GM18909 (cell line): ENCODE measurements at regions not wholly inside any gene's neighbourhood (a gene's known extent, or its start where the extent isn't known, plus 50 kb on each side); places are given as distances from the start of the nearest gene placed in this dataset.

Experiments
- ATAC-seq: cut with Tn5 transposase; IDR thresholded peaks from one replicate; pipeline ENCODE4 v1.9.1; 2021; ENCODE audit warnings: mild to moderate bottlenecking; ENCODE audit not compliant: unreplicated experiment, poor library complexity

- ATAC-seq: no peak
Observed at GRCh38 chr1:55717111-55717510, 501.9 kb upstream of the USP24 start.

GRCh38 chr1:55716610-55717009, 501.4 kb upstream of the USP24 start:
- ATAC-seq: no peak

- no peak for ATAC-seq
Observed at GRCh38 chr1:55716151-55716550, 501.0 kb upstream of the USP24 start.

- ATAC-seq: no peak
Observed at GRCh38 chr1:55714230-55714629, 499.1 kb upstream of the USP24 start.

- no peak for ATAC-seq
Observed at GRCh38 chr1:55713516-55713915, 498.4 kb upstream of the USP24 start.

- ATAC-seq: no peak
Observed at GRCh38 chr1:55712148-55712547, 497.0 kb upstream of the USP24 start.

GRCh38 chr1:55708781-55709180, 493.6 kb upstream of the USP24 start:
- no peak for ATAC-seq

GRCh38 chr1:55707846-55708245, 492.7 kb upstream of the USP24 start:
- no peak for ATAC-seq

- no peak for ATAC-seq
Observed at GRCh38 chr1:55707196-55707595, 492.0 kb upstream of the USP24 start.

GRCh38 chr1:55706397-55706796, 491.2 kb upstream of the USP24 start:
- ATAC-seq: no peak

- ATAC-seq: no peak
Observed at GRCh38 chr1:55703726-55704363, 488.7 kb upstream of the USP24 start.

- ATAC-seq: peak; percentile 89
Observed at GRCh38 chr1:55702064-55702463, 486.9 kb upstream of the USP24 start.

- no peak for ATAC-seq
Observed at GRCh38 chr1:55700359-55701130, 485.4 kb upstream of the USP24 start.

GRCh38 chr1:55699228-55699627, 484.1 kb upstream of the USP24 start:
- no peak for ATAC-seq

GRCh38 chr1:55697997-55698535, 482.9 kb upstream of the USP24 start:
- no peak for ATAC-seq

- ATAC-seq: no peak
Observed at GRCh38 chr1:55696891-55697290, 481.7 kb upstream of the USP24 start.

GRCh38 chr1:55696181-55696754, 481.1 kb upstream of the USP24 start:
- no peak for ATAC-seq

GRCh38 chr1:55695552-55695951, 480.4 kb upstream of the USP24 start:
- no peak for ATAC-seq

- no peak for ATAC-seq
Observed at GRCh38 chr1:55695151-55695550, 480.0 kb upstream of the USP24 start.

- no peak for ATAC-seq
Observed at GRCh38 chr1:55694310-55694801, 479.2 kb upstream of the USP24 start.

- ATAC-seq: no peak
Observed at GRCh38 chr1:55692726-55693125, 477.6 kb upstream of the USP24 start.
